ENCODE measurements at regions not wholly inside any gene's neighbourhood (a gene's known extent, or its start where the extent isn't known, plus 50 kb on each side); places are given as distances from the start of the nearest gene placed in this dataset.

GRCh38 chr20:40359131-40359912, 329.7 kb downstream of the MAFB start:
- DNase-seq, result no peak

- DNase-seq, result no peak
Observed at GRCh38 chr20:40354880-40355279, 334.2 kb downstream of the MAFB start.

- no peak for DNase-seq
Observed at GRCh38 chr20:40343390-40343789, 345.6 kb downstream of the MAFB start.

- no peak for DNase-seq
Observed at GRCh38 chr20:40341561-40341960, 347.5 kb downstream of the MAFB start.

DNA sequence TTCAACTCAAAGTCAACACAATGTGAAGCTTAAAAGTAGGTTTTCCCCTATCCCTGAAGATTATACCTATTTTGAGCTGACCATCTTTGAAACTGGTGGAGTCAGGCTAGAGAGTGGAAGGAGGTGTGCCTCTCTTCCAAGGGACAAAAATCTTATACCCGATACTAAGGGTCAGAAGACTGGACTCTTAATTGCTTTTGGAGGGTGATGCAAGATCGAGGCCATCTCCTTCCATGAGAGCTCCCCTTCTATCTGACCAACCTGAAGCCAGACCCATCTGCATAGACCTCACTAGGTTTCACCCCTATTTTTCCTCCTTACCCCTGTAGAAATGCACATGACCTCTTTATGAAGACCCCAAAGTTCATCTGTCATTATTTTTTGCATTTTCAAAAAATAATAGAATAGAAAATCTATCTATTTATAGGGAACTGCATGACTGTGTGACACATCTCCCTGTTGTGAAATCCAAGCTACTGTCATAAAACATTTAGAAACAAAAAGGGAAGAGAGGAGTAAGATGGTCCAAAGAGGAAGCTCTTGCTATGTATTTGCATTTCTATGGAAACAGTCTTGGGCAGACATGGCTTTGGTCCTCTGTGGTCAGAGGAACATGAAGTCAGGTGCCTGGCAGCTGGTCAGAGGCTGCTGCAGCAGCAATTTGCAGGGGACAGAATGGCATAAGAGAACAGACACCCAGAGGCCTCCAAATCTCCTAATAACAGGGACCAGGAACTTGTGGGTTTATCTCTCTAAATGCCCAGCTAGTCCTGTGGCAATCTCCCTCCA, 349.2 kb downstream of the MAFB start:
- no peak for DNase-seq

DNA sequence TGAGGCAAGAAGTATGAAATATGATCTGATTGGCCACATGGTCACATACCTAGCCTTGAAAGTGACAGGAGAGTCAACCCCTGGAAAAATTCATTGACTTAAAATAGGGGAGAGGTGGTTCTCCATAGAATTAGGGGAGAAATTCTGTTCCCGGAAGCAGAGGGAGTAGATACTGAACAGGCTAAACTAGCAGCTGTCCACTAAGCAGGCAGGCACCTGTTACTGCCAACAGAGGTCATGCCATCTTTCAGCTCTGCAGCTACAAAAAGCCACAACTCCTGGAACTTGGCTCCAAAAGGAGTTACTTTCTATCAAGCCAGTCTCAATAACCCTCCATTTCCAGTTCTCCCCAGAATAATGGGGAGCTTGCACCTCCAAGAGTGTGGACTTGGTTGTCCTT, 352.5 kb downstream of the MAFB start:
- DNase-seq, result no peak

DNA sequence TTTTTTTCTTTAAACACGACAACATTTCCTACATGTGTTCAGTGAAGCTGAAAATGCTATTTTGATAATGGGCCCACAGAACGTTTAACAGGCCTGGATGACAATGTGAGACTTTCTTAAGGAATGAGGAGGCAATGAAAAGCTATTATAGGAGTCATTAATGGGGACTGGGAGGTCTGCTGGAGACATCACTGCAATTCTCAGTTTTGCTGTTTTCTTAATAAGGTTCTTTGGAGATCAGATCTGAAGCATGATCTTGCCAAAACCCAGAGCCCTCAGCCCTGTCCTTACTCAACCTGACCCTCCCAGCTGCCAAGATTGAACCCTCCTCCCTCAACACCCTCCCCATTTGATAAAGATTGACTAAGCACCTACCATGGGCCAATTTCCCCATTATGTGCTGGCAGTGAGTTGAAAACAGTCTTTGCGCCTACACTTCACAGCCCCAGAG, 353.1 kb downstream of the MAFB start:
- no peak for DNase-seq

- no peak for DNase-seq
Observed at GRCh38 chr20:40335437-40335836, 353.6 kb downstream of the MAFB start.

DNA sequence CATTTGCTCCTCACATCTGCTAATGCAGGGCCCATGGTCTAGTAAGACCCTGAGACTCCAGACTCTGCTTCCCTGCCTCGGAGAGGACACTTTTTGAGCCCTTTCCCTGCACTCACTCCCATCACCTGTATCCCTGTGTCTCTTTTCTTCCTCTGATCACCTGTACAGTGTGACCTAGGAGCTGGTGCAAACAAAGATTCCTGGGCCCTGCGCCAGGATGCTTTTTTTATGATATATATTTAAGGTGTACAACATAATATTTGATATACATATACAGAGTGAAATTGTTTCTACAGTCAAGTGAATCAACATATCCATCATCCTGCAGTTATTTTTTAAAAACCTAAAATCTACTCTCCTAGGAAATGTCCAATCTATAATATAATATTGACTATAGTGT, 355.4 kb downstream of the MAFB start:
- no peak for DNase-seq

- DNase-seq, result no peak
Observed at GRCh38 chr20:40331807-40332560, 357.1 kb downstream of the MAFB start.

- DNase-seq, result no peak
Observed at GRCh38 chr20:40331249-40331648, 357.8 kb downstream of the MAFB start.

GRCh38 chr20:40329321-40329720, 359.7 kb downstream of the MAFB start:
- DNase-seq, result no peak

DNA sequence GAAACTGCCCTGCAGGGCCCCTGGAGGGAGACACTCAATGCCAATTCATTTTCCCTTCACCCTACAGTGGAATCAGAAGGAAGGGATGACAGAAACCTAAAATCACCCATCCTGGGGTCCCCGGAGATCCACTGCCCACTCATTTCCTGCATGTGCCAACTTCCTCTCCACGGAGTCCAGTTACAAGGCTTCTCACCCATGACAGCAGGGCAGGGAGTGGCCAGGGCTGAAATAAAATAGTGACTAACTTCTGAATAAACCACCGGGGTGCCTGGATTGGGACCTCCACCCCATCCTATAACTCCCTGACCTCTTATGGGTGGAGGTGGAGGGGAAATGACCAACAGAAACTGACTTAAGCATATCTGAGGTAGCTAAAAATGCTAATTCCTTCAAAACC, 362.3 kb downstream of the MAFB start:
- DNase-seq, result no peak

DNA sequence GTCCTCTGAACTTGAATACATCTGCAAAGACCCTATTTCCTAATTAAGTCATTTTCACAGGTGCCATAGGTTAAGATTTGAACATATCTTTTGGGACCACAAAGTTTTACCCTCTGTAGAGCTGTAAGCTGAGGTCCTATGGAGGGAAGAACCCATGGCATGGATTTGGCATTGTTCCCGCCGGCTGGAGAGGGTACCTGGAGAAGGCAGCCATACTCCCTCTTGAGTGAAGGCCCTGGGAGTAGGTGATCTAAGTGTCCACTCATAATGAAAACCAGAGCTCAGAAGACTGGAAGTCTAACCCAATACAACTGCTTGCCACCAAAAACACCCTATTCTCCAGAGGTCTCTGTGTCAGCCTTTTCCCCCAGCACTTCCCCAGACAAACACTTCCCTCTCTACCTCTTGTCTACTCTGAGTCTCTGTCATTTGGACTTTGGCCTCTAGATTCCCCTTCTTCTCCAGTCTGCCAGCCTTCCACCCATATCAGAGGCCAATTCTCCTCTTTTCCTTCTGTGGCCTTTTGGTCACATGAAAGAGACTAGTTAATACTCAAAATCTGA, 363.9 kb downstream of the MAFB start:
- no peak for DNase-seq

GRCh38 chr20:40323361-40323794, 365.7 kb downstream of the MAFB start:
- no peak for DNase-seq

- no peak for DNase-seq
Observed at GRCh38 chr20:40322941-40323340, 366.1 kb downstream of the MAFB start.

DNA sequence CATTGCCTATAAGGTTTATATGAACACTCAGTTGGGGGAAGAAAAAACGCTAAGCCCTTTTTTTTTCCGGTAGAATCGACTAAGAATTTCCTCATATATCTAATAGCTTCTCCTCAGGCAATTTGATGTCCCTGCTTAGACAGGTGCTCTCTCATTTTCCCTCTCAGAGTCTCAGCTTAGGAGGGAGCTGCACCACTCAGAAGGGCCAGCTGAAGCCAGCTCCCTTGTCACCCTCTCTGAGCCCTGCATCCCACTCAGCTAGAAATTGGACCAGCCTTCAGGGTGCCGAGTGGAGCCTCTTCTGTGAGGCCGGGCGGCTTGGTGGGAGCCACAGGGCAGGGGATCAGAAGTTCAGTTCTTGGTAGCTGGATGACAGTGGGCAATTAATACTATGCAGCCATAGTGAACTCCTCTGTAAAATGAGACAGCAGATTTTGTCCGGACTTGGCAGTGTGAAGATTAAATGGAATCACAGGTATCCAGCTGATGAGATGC, 368.5 kb downstream of the MAFB start:
- no peak for DNase-seq

DNA sequence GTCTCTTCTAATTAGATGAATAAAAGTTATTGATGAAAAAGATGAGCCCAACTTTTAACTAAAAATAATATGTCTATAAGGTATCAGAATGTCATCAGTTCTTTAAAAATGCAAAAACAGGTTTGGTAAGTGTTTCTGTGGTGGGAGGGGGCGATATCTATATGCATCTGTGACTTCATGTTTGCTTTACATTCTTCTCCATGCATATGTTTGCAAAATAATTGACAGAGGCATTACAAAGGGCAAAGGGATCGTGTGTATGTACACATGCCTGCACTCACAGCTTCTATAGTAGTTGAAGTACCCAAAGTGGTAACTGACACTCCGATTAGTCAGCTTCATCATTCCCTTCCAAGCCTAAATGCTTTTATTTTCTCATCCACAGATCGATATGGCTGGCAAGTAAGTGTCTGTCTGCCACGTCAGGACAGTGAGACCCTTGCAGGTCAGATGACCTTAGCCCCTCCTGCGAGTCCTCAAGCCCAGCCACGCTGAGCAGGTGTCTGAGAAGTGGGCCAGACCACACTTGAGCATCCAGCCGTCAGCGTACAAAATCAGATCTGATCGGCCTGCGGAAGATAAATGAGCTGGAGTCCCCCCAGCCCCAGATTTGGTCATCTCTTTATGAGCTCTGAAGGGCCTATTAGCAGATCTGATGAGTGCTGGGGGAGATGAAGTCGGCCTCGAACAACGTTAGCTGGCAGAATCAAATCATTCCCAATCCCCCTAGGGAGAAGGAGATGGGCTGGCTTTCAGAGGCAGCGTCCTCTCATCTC, 369.1 kb downstream of the MAFB start:
- DNase-seq, result no peak

- DNase-seq, result no peak
Observed at GRCh38 chr20:40319056-40319455, 370.0 kb downstream of the MAFB start.

- no peak for DNase-seq
Observed at GRCh38 chr20:40317156-40317790, 371.8 kb downstream of the MAFB start.

DNA sequence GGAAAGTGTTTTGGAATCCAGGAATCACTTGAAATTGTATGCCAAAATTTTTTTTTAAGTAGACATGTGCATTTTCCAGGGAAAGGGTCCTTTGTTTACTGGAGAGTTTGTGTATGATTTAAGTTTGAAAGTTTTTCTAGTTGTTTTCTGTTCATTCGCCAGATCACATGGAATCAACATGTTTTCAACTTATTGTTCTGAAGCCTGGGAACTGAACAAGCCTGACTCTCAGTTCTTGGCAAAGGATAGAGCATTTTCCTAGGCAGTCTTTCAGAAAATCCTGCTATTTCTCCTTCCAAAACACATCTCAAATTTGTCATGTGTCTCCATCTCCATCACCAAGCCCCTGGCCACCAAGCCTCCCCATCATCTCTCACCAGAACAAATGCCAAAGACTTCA, 374.8 kb downstream of the MAFB start:
- no peak for DNase-seq

- DNase-seq, result no peak
Observed at GRCh38 chr20:40313730-40314129, 375.3 kb downstream of the MAFB start.

Data from activated CD4-positive, alpha-beta T cell treated with anti-CD3 and anti-CD28 coated beads for 48 hours (primary cell).